ENCODE measurements at regions not wholly inside any gene's neighbourhood (a gene's known extent, or its start where the extent isn't known, plus 50 kb on each side); places are given as distances from the start of the nearest gene placed in this dataset.

DNA sequence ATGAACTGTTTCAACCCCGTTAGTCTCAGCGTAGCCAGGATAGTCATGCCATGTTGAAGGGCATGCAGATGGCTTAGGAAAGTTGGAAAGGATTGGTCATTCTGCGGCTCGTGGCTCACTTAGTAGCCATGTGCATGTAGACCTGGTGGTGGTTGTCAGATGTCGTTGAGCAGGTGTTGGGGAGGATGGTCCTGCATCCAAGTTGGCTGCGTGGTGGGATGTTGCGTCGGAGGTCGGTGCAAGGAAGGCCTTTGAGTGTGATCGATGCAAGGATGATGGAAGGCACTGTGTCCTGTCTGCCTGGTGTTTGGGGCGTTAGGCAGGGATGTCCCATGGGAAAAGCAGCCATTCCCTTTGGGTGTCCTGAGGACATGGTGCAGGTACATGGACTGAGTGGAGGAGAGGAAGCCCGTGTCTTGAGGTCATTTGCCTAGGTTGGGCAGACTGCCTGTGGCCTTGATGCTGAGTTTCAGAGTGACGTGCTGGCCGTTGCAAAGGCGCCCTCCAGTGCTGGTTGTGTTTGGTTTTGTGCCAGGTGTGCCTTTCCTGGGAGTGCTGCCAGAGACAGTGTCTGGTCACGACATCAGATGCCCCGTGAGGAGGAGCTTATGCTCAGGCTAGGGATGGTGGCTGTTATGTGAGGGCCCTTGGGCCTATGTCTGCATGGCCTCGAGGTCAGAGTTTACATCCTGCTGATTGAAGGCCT lies 103.4 kb downstream of the SNRPN start:
- H3K36me3 ChIP-seq (ENCODE audit: control insufficient read depth in 2 of 2, insufficient read depth in 2 of 2, low read length in 2 of 2) = peaks cover 41 to 86% of the 10 kb centered on the region in 2 donors
- peaks cover 91 to 93% of the 10 kb centered on the region in 2 donors for H3K9me3 ChIP-seq (ENCODE audit: control insufficient read depth in 2 of 2, low read length in 2 of 2)
- no peaks in the 10 kb centered on the region for H3K4me1 ChIP-seq (ENCODE audit: control insufficient read depth in 2 of 2, insufficient read depth in 2 of 2, low read length in 2 of 2)
- no peak overlapping the region for H3K9ac ChIP-seq (ENCODE audit: low read depth in 1 of 2, low read length in 2 of 2)
- H3K4me3 ChIP-seq (ENCODE audit: low read length in 2 of 2) = peak overlapping the region; percentile 3 to 27
- H3K27ac ChIP-seq (ENCODE audit: low read depth in 2 of 2, low read length in 2 of 2) = no peak overlapping the region
- no peaks in the 10 kb centered on the region for H3K27me3 ChIP-seq (ENCODE audit: control insufficient read depth in 2 of 2, insufficient read depth in 2 of 2, low read length in 2 of 2)

DNA sequence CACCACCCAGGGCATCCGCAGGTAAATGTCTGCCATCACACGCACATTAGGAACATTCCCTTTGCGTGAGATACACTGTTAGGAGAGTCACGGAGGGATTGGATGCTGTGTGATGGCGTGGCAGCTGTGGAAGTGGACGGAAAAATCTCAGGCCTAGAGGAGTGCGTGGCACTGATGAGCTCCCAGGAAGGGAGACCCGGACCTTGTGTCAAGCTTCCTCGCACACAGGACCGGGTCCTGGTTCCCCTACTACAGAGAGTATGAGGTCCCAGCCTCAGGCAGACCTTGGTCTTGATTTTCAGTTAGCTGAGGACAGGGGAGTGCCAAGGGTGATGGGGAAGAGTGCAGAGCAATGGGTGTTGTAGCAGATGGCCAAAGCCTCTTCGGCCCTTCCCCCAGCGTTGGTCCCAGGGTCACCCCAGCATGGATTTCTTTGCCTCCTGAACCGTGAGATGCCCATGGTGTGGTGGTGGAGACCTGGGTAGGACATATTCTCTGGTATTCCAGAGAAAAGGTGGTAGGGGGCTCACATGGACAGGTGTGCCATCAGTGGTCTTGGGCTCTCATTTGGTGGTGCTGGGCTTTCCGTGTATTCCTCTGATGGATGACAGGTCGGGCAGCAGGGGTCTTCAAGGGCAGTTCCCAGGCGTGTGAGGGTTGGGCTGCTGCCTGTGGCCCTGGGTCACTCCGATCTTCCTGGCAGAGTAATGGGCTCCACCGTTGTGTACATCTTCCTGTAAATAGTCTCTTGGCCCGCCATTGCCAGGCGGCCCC lies 105.1 kb downstream of the SNRPN start:
- Histone ChIP-seq H3K4me3 (ENCODE audit: low read length in 2 of 2) (peak overlapping the region in 1 of 2 donors; percentile 0), H3K36me3 (ENCODE audit: control insufficient read depth in 2 of 2, insufficient read depth in 2 of 2, low read length in 2 of 2) (peaks cover 41 to 90% of the 10 kb centered on the region in 2 donors), H3K4me1 (ENCODE audit: control insufficient read depth in 2 of 2, insufficient read depth in 2 of 2, low read length in 2 of 2) (no peaks in the 10 kb centered on the region), H3K9ac (ENCODE audit: low read depth in 1 of 2, low read length in 2 of 2) (no peak overlapping the region), H3K9me3 (ENCODE audit: control insufficient read depth in 2 of 2, low read length in 2 of 2) (peaks cover 93 to 96% of the 10 kb centered on the region in 2 donors), H3K27ac (ENCODE audit: low read depth in 2 of 2, low read length in 2 of 2) (no peak overlapping the region), H3K27me3 (ENCODE audit: control insufficient read depth in 2 of 2, insufficient read depth in 2 of 2, low read length in 2 of 2) (no peaks in the 10 kb centered on the region)

DNA sequence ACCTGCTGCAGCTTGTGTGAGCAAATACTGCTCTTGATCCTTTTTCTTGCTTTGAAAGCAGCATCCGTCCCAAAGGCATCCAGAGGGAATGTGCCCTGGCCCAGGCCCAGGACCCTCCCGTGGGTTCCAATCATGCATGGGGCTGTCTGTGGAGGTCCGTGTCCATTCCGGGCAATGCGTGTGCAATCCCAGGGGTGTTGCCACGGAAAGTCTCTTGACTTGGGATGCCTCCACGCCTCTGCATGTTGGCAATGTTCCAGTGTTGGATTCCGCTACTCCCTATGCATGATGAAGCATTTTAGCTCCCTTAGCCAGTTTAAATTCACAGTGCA lies 105.7 kb downstream of the SNRPN start:
- no peaks in the 10 kb centered on the region for H3K4me1 ChIP-seq (ENCODE audit: control insufficient read depth in 2 of 2, insufficient read depth in 2 of 2, low read length in 2 of 2)
- H3K36me3 ChIP-seq (ENCODE audit: control insufficient read depth in 2 of 2, insufficient read depth in 2 of 2, low read length in 2 of 2) = peaks cover 38 to 90% of the 10 kb centered on the region in 2 donors
- no peak overlapping the region for H3K27ac ChIP-seq (ENCODE audit: low read depth in 2 of 2, low read length in 2 of 2)
- H3K9ac ChIP-seq (ENCODE audit: low read depth in 1 of 2, low read length in 2 of 2) = no peak overlapping the region
- H3K9me3 ChIP-seq (ENCODE audit: control insufficient read depth in 2 of 2, low read length in 2 of 2) = peaks cover 94 to 96% of the 10 kb centered on the region in 2 donors
- no peaks in the 10 kb centered on the region for H3K27me3 ChIP-seq (ENCODE audit: control insufficient read depth in 2 of 2, insufficient read depth in 2 of 2, low read length in 2 of 2)
- H3K4me3 ChIP-seq (ENCODE audit: low read length in 2 of 2) = peak overlapping the region in 1 of 2 donors; percentile 0

DNA sequence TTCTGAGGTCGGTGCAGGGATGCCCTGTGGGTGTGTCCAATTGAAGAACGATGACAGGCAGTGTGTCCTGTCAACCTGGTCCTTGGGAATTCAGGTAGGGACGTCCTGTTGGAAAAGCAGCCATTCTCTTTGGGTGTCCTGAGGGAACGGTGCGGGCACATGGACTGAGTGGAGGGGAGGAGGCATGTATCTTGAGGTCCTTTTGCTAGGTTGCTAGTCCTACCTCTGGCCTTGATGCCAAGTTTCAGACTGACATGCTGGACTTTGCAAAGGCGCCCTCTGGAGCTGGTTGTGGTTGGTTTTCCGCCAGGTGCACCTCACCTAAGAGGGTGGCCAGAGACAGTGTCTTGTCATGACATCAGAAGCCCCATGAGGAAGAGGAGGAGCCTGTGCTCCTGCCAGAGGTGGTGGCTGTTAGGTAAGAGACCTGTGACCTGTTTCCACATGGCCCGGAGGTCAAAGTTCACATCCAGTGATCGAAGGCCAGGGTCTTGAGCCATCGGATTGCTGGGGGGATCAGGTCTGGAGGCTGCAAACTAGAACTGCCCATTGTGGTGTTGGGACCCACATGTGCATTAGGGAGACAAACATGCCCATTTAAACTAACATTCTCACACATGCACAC lies 106.3 kb downstream of the SNRPN start:
- Histone ChIP-seq H3K36me3 (ENCODE audit: control insufficient read depth in 2 of 2, insufficient read depth in 2 of 2, low read length in 2 of 2) (peaks cover 41 to 90% of the 10 kb centered on the region in 2 donors), H3K9me3 (ENCODE audit: control insufficient read depth in 2 of 2, low read length in 2 of 2) (peaks cover 94 to 96% of the 10 kb centered on the region in 2 donors), H3K27me3 (ENCODE audit: control insufficient read depth in 2 of 2, insufficient read depth in 2 of 2, low read length in 2 of 2) (no peaks in the 10 kb centered on the region), H3K27ac (ENCODE audit: low read depth in 2 of 2, low read length in 2 of 2) (no peak overlapping the region), H3K4me1 (ENCODE audit: control insufficient read depth in 2 of 2, insufficient read depth in 2 of 2, low read length in 2 of 2) (no peaks in the 10 kb centered on the region), H3K4me3 (ENCODE audit: low read length in 2 of 2) (peak overlapping the region in 1 of 2 donors; percentile 50), H3K9ac (ENCODE audit: low read depth in 1 of 2, low read length in 2 of 2) (no peak overlapping the region)

DNA sequence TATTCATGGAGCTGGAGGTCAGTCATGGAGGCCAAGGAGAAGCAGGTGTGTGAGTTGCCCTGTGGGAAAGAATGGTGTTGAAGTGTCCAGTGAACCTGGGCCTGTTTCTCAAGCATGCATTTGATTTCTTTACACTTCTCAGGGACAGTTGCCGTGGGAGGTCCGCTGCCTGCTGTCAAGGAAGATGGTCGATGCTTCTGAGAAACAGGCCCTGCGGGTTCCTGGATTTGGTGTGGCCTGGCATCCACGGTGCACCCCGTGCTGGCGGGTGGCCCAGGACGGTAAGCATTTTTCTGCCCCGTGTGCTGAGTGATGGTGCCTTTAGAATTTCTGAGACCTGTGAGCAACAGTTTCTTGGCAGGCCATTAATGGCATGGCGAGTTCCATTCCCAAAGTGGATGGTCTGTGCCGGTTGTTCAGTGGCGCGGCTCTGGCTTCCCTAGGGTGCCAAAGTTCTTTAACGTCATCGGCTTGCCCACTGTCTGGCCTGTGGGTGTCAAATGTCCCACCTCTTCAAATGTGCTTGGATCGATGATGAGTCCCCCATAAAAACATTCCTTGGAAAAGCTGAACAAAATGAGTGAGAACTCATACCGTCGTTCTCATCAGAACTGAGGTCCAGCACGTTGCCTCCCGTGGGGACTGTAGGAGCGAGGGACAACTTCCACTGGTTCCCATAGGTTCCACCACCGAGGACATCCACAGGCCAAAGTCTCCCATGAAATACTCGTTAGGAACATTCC lies 107.2 kb downstream of the SNRPN start:
- Histone ChIP-seq H3K27ac (ENCODE audit: low read depth in 2 of 2, low read length in 2 of 2) (no peak overlapping the region), H3K4me1 (ENCODE audit: control insufficient read depth in 2 of 2, insufficient read depth in 2 of 2, low read length in 2 of 2) (no peaks in the 10 kb centered on the region), H3K9ac (ENCODE audit: low read depth in 1 of 2, low read length in 2 of 2) (no peak overlapping the region), H3K9me3 (ENCODE audit: control insufficient read depth in 2 of 2, low read length in 2 of 2) (peaks cover 96% of the 10 kb centered on the region in 2 donors), H3K36me3 (ENCODE audit: control insufficient read depth in 2 of 2, insufficient read depth in 2 of 2, low read length in 2 of 2) (peaks cover 47 to 91% of the 10 kb centered on the region in 2 donors), H3K27me3 (ENCODE audit: control insufficient read depth in 2 of 2, insufficient read depth in 2 of 2, low read length in 2 of 2) (no peaks in the 10 kb centered on the region), H3K4me3 (ENCODE audit: low read length in 2 of 2) (no peak overlapping the region)

DNA sequence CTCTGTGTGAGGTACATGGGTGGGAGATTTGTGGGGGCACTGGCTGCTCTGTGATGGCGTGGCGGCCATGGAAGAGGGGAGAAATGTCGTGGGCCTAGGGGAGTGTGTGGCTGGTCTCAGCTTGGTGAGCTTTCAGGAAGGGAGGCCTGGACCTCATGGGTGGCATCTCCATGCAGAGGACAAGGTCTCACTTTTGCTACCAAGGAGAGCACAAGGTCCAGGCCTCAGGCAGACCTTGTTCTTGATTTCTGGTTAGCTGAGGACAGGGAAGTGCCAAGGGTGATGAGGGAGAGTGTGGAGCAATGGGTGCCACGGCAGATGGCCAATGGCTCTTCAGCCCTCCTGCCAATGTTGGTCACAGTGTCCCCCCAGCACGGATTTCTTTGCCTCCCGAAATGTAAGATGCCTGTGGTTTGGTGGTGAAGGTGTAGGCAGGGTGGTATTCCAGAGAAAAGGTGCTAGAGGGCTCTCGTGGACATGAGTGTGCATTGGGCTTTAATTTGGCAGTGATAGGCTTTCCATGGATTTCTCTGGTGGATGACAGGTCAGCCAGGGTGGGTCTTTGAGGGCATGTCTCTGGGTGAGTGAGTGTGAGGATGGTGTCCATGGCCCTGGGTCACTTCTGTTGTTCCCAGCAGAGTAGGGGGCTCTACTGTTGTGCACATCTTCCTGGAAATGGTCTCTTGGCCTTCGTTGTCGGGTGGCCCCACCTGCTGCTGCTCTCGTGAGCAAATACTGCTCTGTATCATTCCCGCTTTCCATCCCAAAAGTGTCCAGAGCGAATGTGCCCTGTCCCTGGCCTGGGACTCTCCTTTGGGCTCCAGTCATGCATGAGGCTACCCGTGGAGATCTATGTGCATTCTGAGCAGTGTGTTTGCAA lies 108.0 kb downstream of the SNRPN start:
- no peaks in the 10 kb centered on the region for H3K4me1 ChIP-seq (ENCODE audit: control insufficient read depth in 2 of 2, insufficient read depth in 2 of 2, low read length in 2 of 2)
- H3K27me3 ChIP-seq (ENCODE audit: control insufficient read depth in 2 of 2, insufficient read depth in 2 of 2, low read length in 2 of 2) = no peaks in the 10 kb centered on the region
- H3K36me3 ChIP-seq (ENCODE audit: control insufficient read depth in 2 of 2, insufficient read depth in 2 of 2, low read length in 2 of 2) = peaks cover 48 to 93% of the 10 kb centered on the region in 2 donors
- H3K4me3 ChIP-seq (ENCODE audit: low read length in 2 of 2) = peak overlapping the region in 1 of 2 donors; percentile 44
- H3K9me3 ChIP-seq (ENCODE audit: control insufficient read depth in 2 of 2, low read length in 2 of 2) = peaks cover 95 to 96% of the 10 kb centered on the region in 2 donors
- no peak overlapping the region for H3K9ac ChIP-seq (ENCODE audit: low read depth in 1 of 2, low read length in 2 of 2)
- H3K27ac ChIP-seq (ENCODE audit: low read depth in 2 of 2, low read length in 2 of 2) = no peak overlapping the region

DNA sequence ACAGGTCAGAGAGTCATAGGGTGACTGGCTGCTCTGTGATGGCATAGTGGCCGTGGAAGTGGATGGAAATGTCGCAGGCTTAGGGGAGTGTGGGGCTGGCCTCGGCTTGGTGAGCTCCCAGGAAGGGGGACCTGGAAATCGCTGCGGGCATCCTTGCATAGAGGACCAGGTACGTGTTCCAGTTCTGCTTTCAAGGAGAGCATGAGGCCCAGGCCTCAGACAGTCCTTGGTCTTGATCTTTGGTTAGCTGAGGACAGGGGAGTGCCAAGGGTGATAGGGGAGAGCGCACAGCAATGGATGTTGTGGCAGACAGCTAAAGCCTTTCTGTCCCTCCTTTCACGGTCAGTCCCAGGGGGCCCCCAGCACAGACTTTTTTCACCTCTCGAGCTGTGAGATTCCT lies 110.5 kb downstream of the SNRPN start:
- peaks cover 93 to 97% of the 10 kb centered on the region in 2 donors for H3K9me3 ChIP-seq (ENCODE audit: control insufficient read depth in 2 of 2, low read length in 2 of 2)
- H3K27me3 ChIP-seq (ENCODE audit: control insufficient read depth in 2 of 2, insufficient read depth in 2 of 2, low read length in 2 of 2) = no peaks in the 10 kb centered on the region
- no peaks in the 10 kb centered on the region for H3K4me1 ChIP-seq (ENCODE audit: control insufficient read depth in 2 of 2, insufficient read depth in 2 of 2, low read length in 2 of 2)
- no peak overlapping the region for H3K9ac ChIP-seq (ENCODE audit: low read depth in 1 of 2, low read length in 2 of 2)
- H3K36me3 ChIP-seq (ENCODE audit: control insufficient read depth in 2 of 2, insufficient read depth in 2 of 2, low read length in 2 of 2) = peaks cover 47 to 95% of the 10 kb centered on the region in 2 donors
- H3K4me3 ChIP-seq (ENCODE audit: low read length in 2 of 2) = no peak overlapping the region
- H3K27ac ChIP-seq (ENCODE audit: low read depth in 2 of 2, low read length in 2 of 2) = no peak overlapping the region

DNA sequence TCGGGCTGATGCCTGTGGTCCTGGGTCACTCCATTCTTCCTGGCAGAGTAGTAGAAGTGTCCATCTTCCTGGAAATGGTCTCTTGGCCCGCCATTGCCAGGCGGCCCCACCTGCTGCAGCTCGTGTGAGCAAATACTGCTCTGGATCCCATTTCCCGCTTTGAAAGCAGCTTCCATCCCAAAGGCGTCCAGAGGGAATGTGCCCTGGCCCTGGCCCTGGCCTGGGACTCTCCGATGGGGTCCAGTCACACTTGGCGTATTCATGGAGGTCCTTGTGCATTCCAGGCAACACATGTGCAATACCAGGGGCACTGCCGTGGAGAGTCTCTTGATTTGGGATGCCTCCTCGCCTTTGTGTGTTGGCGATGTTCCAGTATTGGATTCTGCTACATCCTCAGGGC lies 111.1 kb downstream of the SNRPN start:
- no peak overlapping the region for H3K4me3 ChIP-seq (ENCODE audit: low read length in 2 of 2)

DNA sequence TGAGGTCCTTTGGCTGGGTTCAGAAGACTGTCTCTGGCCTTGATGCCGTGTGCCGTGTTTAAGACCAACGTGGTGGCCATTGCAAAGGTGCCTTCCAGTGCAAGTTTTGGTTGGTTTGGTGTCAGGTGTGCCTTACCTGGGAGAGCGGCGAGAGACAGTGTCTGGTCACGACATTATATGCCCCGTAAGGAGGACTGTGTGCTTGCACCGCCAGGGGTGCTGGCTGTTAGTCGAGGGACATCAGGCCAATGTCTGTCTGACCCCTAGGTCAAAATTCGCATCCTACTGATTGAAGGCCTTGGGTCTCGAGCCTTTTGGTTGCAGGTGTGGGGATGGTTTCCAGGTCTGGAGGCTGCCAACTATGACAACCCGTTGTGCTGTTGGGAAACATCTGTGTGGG lies 111.9 kb downstream of the SNRPN start:
- peaks cover 52 to 93% of the 10 kb centered on the region in 2 donors for H3K36me3 ChIP-seq (ENCODE audit: control insufficient read depth in 2 of 2, insufficient read depth in 2 of 2, low read length in 2 of 2)
- H3K4me3 ChIP-seq (ENCODE audit: low read length in 2 of 2) = peak overlapping the region; percentile 16 to 20
- no peak overlapping the region for H3K27ac ChIP-seq (ENCODE audit: low read depth in 2 of 2, low read length in 2 of 2)
- H3K4me1 ChIP-seq (ENCODE audit: control insufficient read depth in 2 of 2, insufficient read depth in 2 of 2, low read length in 2 of 2) = no peaks in the 10 kb centered on the region
- no peaks in the 10 kb centered on the region for H3K27me3 ChIP-seq (ENCODE audit: control insufficient read depth in 2 of 2, insufficient read depth in 2 of 2, low read length in 2 of 2)
- H3K9me3 ChIP-seq (ENCODE audit: control insufficient read depth in 2 of 2, low read length in 2 of 2) = peaks cover 94 to 96% of the 10 kb centered on the region in 2 donors
- no peak overlapping the region for H3K9ac ChIP-seq (ENCODE audit: low read depth in 1 of 2, low read length in 2 of 2)

More for the DNA sequence above, 111.1 kb downstream of the SNRPN start:
- Histone ChIP-seq H3K36me3 (ENCODE audit: control insufficient read depth in 2 of 2, insufficient read depth in 2 of 2, low read length in 2 of 2) (peaks cover 49 to 94% of the 10 kb centered on the region in 2 donors), H3K27ac (ENCODE audit: low read depth in 2 of 2, low read length in 2 of 2) (no peak overlapping the region), H3K27me3 (ENCODE audit: control insufficient read depth in 2 of 2, insufficient read depth in 2 of 2, low read length in 2 of 2) (no peaks in the 10 kb centered on the region), H3K4me1 (ENCODE audit: control insufficient read depth in 2 of 2, insufficient read depth in 2 of 2, low read length in 2 of 2) (no peaks in the 10 kb centered on the region), H3K9ac (ENCODE audit: low read depth in 1 of 2, low read length in 2 of 2) (no peak overlapping the region), H3K9me3 (ENCODE audit: control insufficient read depth in 2 of 2, low read length in 2 of 2) (peaks cover 94 to 96% of the 10 kb centered on the region in 2 donors)
